IMR-90 (cell line): ENCODE measurements at regions not wholly inside any gene's neighbourhood (a gene's known extent, or its start where the extent isn't known, plus 50 kb on each side); places are given as distances from the start of the nearest gene placed in this dataset.
A peak's percentile ranks its signal among the peaks of the same experiment; 100 is the strongest.

ENCODE experiments used
- ATAC-seq: fragments of 200-7000 bp; cut with Tn5 transposase; 2 replicates; pipeline ENCODE4 v1.9.1; 2020; ENCODE audit warnings: low read depth, mild to moderate bottlenecking, moderate library complexity
- BruUV-seq: library from RNA; stranded (reverse); fragments of 400-500 nt; replicated peaks from 2 replicates; lab custom pipeline; 2021; lab: Mats Ljungman, UMichigan
- CTCF ChIA-PET: fragments of 300-600 bp; formaldehyde crosslinking; extraction: SDS; loops from one replicate; lab custom pipeline; 2021; ENCODE audit warnings: antibody characterized with exemption; lab: Yijun Ruan, JAX
- POLR2A ChIA-PET: fragments of 300-600 bp; sonication (Branson Sonifier 250); formaldehyde crosslinking; loops from one replicate; lab custom pipeline; 2022; ENCODE audit warnings: antibody characterized with exemption; ENCODE audit not compliant: unreplicated experiment; lab: Charles Lee
- DNase-seq: peaks from one replicate; pipeline ENCODE4 v3.0.0; 2013
- H2AFZ ChIP-seq: replicated peaks from 2 replicates; pipeline ENCODE3; 2013; ENCODE audit warnings: low read length, mild to moderate bottlenecking; ENCODE audit not compliant: poor library complexity
- H2AK5ac ChIP-seq: 2 replicates; pipeline ENCODE4 v1.6.1; 2013; ENCODE audit warnings: low read depth, low read length, inconsistent platforms
- H2AK9ac ChIP-seq: replicated peaks from 2 replicates; pipeline ENCODE3; 2013; ENCODE audit warnings: mild to moderate bottlenecking, low read depth, low read length, moderate library complexity; ENCODE audit not compliant: poor library complexity
- H2BK120ac ChIP-seq: 2 replicates; pipeline ENCODE4 v1.6.1; 2013; ENCODE audit warnings: low read depth, low read length, inconsistent platforms
- H2BK15ac ChIP-seq: 3 replicates; pipeline ENCODE4 v1.6.1; 2013; ENCODE audit warnings: low read depth, low read length, inconsistent platforms
- H2BK20ac ChIP-seq: 2 replicates; pipeline ENCODE4 v1.6.1; 2013; ENCODE audit warnings: low read depth, mild to moderate bottlenecking, inconsistent platforms, low read length, moderate library complexity
- H2BK5ac ChIP-seq: 2 replicates; pipeline ENCODE4 v1.6.1; 2013; ENCODE audit warnings: mild to moderate bottlenecking, low read depth, low read length, inconsistent platforms; ENCODE audit not compliant: poor library complexity, severe bottlenecking
- H3K14ac ChIP-seq: replicated peaks from 2 replicates; pipeline ENCODE4 v1.6.1; 2013; ENCODE audit warnings: low read depth, low read length, inconsistent platforms
- H3K18ac ChIP-seq: 2 replicates; pipeline ENCODE4 v1.6.1; 2013; ENCODE audit warnings: low read depth, low read length, control low read depth
- H3K23ac ChIP-seq: 2 replicates; pipeline ENCODE4 v1.6.1; 2013; ENCODE audit warnings: low read depth, low read length, inconsistent platforms
- H3K27ac ChIP-seq: 2 replicates; pipeline ENCODE4 v1.5.1; 2013; ENCODE audit warnings: mild to moderate bottlenecking, control low read depth, low read length; ENCODE audit not compliant: insufficient read depth
- H3K27me3 ChIP-seq: 2 replicates; pipeline ENCODE4 v1.6.1; 2013; ENCODE audit warnings: low read length; ENCODE audit not compliant: control insufficient read depth, insufficient read depth
- H3K36me3 ChIP-seq: 2 replicates; pipeline ENCODE4 v1.6.1; 2013; ENCODE audit warnings: low read length, mixed read lengths; ENCODE audit not compliant: control insufficient read depth, insufficient read depth
- H3K4ac ChIP-seq: 2 replicates; pipeline ENCODE4 v1.6.1; 2013; ENCODE audit warnings: low read depth, low read length, inconsistent platforms
- H3K4me1 ChIP-seq: 2 replicates; pipeline ENCODE4 v1.6.1; 2013; ENCODE audit warnings: low read length, mixed read lengths; ENCODE audit not compliant: control insufficient read depth, insufficient read depth
- H3K4me2 ChIP-seq: 2 replicates; pipeline ENCODE4 v1.6.1; 2013; ENCODE audit warnings: low read depth, mild to moderate bottlenecking, control low read depth, low read length, moderate library complexity
- H3K4me3 ChIP-seq: 2 replicates; pipeline ENCODE4 v1.5.1; 2013; ENCODE audit warnings: low read depth, mild to moderate bottlenecking, control low read depth, low read length, moderate library complexity; ENCODE audit not compliant: insufficient read depth
- H3K56ac ChIP-seq: 2 replicates; pipeline ENCODE4 v1.6.1; 2013; ENCODE audit warnings: low read length, inconsistent platforms; ENCODE audit not compliant: insufficient read depth; ENCODE audit errors: extremely low read depth
- H3K79me1 ChIP-seq, 2 experiments: 2 replicates each; pipeline ENCODE4 v1.6.1; 2013; ENCODE audit warnings: low read length in 2 of 2, inconsistent platforms in 1 of 2, low read depth in 1 of 2
- H3K9ac ChIP-seq: 2 replicates; pipeline ENCODE4 v1.6.1; 2013; ENCODE audit warnings: low read depth, low read length, control low read depth
- H3K9me1 ChIP-seq: 2 replicates; pipeline ENCODE4 v1.6.1; 2013; ENCODE audit warnings: low read length, inconsistent platforms; ENCODE audit not compliant: insufficient read depth
- H3K9me3 ChIP-seq: 2 replicates; pipeline ENCODE4 v1.6.1; 2013; ENCODE audit warnings: low read length; ENCODE audit not compliant: control insufficient read depth, insufficient read depth
- H4K20me1 ChIP-seq: 2 replicates; pipeline ENCODE4 v1.6.1; 2013; ENCODE audit warnings: low read length, inconsistent platforms; ENCODE audit not compliant: insufficient read depth
- H4K5ac ChIP-seq: 2 replicates; pipeline ENCODE4 v1.6.1; 2013; ENCODE audit warnings: mild to moderate bottlenecking, low read depth, low read length, control low read depth
- H4K8ac ChIP-seq, 2 experiments: 2 replicates each; pipeline ENCODE4 v1.6.1; 2013; ENCODE audit warnings: low read depth in 2 of 2, low read length in 2 of 2, control low read depth in 1 of 2, inconsistent platforms in 1 of 2
- H4K91ac ChIP-seq: 2 replicates; pipeline ENCODE4 v1.6.1; 2013; ENCODE audit warnings: low read depth, low read length, inconsistent platforms; ENCODE audit not compliant: insufficient read depth
- CEBPB ChIP-seq: IDR thresholded peaks from 2 replicates; pipeline ENCODE4 v1.6.1; 2012; ENCODE audit warnings: low read depth, low read length, improper control_type of control experiment
- CHD1 ChIP-seq: IDR thresholded peaks from 2 replicates; pipeline ENCODE4 v1.6.1; 2012; ENCODE audit warnings: low read depth, low read length, improper control_type of control experiment
- WGBS, 2 experiments: methylation state at CpG; one replicate each; pipeline versions ENCODE4 v1.1.5 to v1.1.7; 2013; ENCODE audit warnings: missing lambda C conversion rate in 2 of 2; ENCODE audit not compliant: insufficient read length in 1 of 2; ENCODE audit errors: extremely low coverage in 2 of 2; 5-methylcytosine and 5-hydroxymethylcytosine counted together
- dilution Hi-C: fragments of 300-500 bp; cut with HindIII; formaldehyde crosslinking; loops from one replicate; pipeline ENCODE4 v1.14.3; 2018; ENCODE audit warnings: low sequenced_read_pairs; ENCODE audit not compliant: unreplicated experiment
- in situ Hi-C: fragments of 300-500 bp; cut with MboI; formaldehyde crosslinking; loops from 3 replicates; pipeline ENCODE4 v1.14.3; 2019; ENCODE audit warnings: low sequenced_read_pairs, inconsistent platforms, mixed read lengths
- intact Hi-C: fragments of 100-400 bp; cut with micrococcal nuclease; formaldehyde crosslinking; loops from 2 replicates; pipeline ENCODE4 v1.10.0; 2022

DNA sequence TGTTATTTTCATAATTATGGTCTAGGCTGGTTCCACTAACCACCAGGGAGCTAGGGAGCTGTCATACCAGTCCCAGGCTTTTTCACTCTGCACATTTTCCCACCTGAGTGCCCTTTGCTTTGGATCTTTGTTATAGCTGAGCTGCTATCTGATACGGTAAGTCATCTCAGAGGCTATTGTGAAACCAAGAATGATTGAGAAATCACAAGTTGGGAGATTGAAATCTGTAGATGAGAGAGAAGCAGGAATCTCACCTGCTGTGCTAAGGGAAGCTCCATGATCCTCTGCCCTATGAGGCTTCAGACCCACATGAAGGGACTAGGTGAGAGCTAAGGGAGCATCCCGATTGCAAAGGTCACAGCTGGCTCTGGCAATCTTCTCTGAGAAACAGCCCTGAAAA, 307.8 kb downstream of the REEP3 start:
- H4K20me1 ChIP-seq = no peaks in the 10 kb centered on the region
- no peak overlapping the region for H2BK15ac ChIP-seq
- H2BK5ac ChIP-seq = no peak overlapping the region
- no peak overlapping the region for H3K9ac ChIP-seq
- intact Hi-C loops (no loop called here), dilution Hi-C loops (no loop called here), in situ Hi-C loops (no loop called here)
- no peak overlapping the region for H2AK9ac ChIP-seq
- no peak overlapping the region for H2BK120ac ChIP-seq
- H3K9me1 ChIP-seq = no peaks in the 10 kb centered on the region
- ChIA-PET POLR2A (no interaction called here), CTCF (no interaction called here)
- BruUV-seq = no TSS peak
- no peak for ATAC-seq
- no peaks in the 10 kb centered on the region for H3K36me3 ChIP-seq
- no peak overlapping the region for H3K4me2 ChIP-seq
- no peaks in the 10 kb centered on the region for H3K9me3 ChIP-seq
- H3K56ac ChIP-seq = no peak overlapping the region
- no peak overlapping the region for H2BK20ac ChIP-seq
- no peak overlapping the region for H3K18ac ChIP-seq
- TF ChIP-seq CHD1 (no peak), CEBPB (0 out of 2 replicates have a peak, but pooled peaks have one; percentile 13)
- H4K5ac ChIP-seq = no peak overlapping the region
- WGBS, 2 experiments = 50% methylated on average over 1 of the region's 2 CpGs; no CpG with 5 or more reads in 1 of the 2 experiments
- H4K91ac ChIP-seq = no peak overlapping the region
- H3K4me1 ChIP-seq = no peaks in the 10 kb centered on the region
- H3K27me3 ChIP-seq = no peaks in the 10 kb centered on the region
- no peak overlapping the region for H2AK5ac ChIP-seq
- H3K14ac ChIP-seq = no peak overlapping the region
- no peaks in the 10 kb centered on the region for H3K79me1 ChIP-seq
- H2AFZ ChIP-seq = no peak overlapping the region
- no peak overlapping the region for H3K4me3 ChIP-seq
- H3K23ac ChIP-seq = no peak overlapping the region
- no peak overlapping the region for H3K27ac ChIP-seq
- DNase-seq = no peak
- H3K4ac ChIP-seq = no peak overlapping the region
- H4K8ac ChIP-seq = no peak overlapping the region
